Vagina (tissue), 2 donors: ENCODE measurements at regions not wholly inside any gene's neighbourhood (a gene's known extent, or its start where the extent isn't known, plus 50 kb on each side); places are given as distances from the start of the nearest gene placed in this dataset.

Experiments
- DNase-seq, 2 donors: peaks; one replicate each; pipeline ENCODE4 v3.0.0-alpha.2; 2017; ENCODE audit errors: extremely low spot score in 2 of 2
- H3K27ac ChIP-seq: fragments of 200-600 bp; sonication (generic); one replicate; pipeline ENCODE4 v1.5.1; 2019
- H3K27me3 ChIP-seq: fragments of 200-600 bp; sonication (generic); one replicate; pipeline ENCODE4 v1.5.1; 2019
- H3K36me3 ChIP-seq, 2 donors: fragments of 200-600 bp; sonication (generic); one replicate each; pipeline ENCODE4 v1.5.1; 2017 to 2019
- H3K4me1 ChIP-seq: fragments of 200-600 bp; sonication (generic); one replicate; pipeline ENCODE4 v1.5.1; 2019
- H3K4me3 ChIP-seq, 2 donors: fragments of 200-600 bp; sonication (generic); 1 replicate in 1 of 2; 2 replicates in 1 of 2; pipeline ENCODE4 v1.5.1; 2016 to 2019
- H3K9me3 ChIP-seq: fragments of 200-600 bp; sonication (generic); one replicate; pipeline ENCODE4 v1.5.1; 2019
- POLR2A ChIP-seq, 2 donors: fragments of 450-650 bp; IDR thresholded peaks; one replicate each; pipeline ENCODE4 v1.6.1; 2017; ENCODE audit warnings: antibody characterized with exemption in 2 of 2, mild to moderate bottlenecking in 2 of 2, moderate library complexity in 2 of 2
- POLR2AphosphoS5 ChIP-seq, 2 donors: sonication (generic); formaldehyde crosslinking; IDR thresholded peaks; one replicate each; pipeline ENCODE4 v1.9.0; 2017; ENCODE audit warnings: antibody characterized with exemption in 2 of 2, mild to moderate bottlenecking in 2 of 2, low read depth in 1 of 2; ENCODE audit not compliant: insufficient read depth in 1 of 2
- intact Hi-C: fragments of 100-400 bp; cut with DNase I; formaldehyde crosslinking; loops from one replicate; pipeline ENCODE4 v1.15.1; 2023
- TF ChIP-seq, protein P1 (sequence below), 3 experiments: fragments of 450-650 bp in 2 of 3; fragments of 200-600 bp in 1 of 3; sonication (generic) in 1 of 3; IDR thresholded peaks; one replicate each; pipeline ENCODE4 v1.5.1; 2017 to 2019; ENCODE audit warnings: antibody characterized with exemption in 3 of 3, mild to moderate bottlenecking in 2 of 3, moderate library complexity in 2 of 3

DNA sequence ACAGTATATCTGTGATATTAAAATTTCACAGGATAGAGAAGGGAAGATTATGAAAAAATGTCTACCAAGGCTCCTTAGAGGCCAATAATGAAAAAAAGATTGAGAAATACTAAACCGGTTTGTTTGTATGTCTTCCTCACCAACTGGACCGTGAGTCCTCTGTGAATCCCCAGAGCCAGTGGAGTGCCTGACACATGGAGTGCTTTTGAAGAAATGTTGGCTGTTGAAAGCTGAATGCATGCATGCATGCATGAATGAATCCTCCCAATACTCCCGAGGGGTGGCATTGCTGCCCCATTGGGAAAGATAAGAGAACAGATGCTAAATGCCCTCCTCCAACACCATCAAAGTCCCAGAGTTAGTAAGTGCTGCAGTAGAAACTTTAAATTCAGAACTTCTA lies 152.7 kb upstream of the SERP2 start:
- intact Hi-C loops, result loop anchor here (5.0 kb wide), 1 partner anchor 51 kb away; no protein-coding TSS in a partner anchor
- H3K4me3 ChIP-seq, result no peak overlapping the region
- TF ChIP-seq, protein P1, sequence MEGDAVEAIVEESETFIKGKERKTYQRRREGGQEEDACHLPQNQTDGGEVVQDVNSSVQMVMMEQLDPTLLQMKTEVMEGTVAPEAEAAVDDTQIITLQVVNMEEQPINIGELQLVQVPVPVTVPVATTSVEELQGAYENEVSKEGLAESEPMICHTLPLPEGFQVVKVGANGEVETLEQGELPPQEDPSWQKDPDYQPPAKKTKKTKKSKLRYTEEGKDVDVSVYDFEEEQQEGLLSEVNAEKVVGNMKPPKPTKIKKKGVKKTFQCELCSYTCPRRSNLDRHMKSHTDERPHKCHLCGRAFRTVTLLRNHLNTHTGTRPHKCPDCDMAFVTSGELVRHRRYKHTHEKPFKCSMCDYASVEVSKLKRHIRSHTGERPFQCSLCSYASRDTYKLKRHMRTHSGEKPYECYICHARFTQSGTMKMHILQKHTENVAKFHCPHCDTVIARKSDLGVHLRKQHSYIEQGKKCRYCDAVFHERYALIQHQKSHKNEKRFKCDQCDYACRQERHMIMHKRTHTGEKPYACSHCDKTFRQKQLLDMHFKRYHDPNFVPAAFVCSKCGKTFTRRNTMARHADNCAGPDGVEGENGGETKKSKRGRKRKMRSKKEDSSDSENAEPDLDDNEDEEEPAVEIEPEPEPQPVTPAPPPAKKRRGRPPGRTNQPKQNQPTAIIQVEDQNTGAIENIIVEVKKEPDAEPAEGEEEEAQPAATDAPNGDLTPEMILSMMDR (IDR thresholded peaks at IDR 0.05), result no peak
- TF ChIP-seq POLR2A (IDR thresholded peaks at IDR 0.05) (no peak), POLR2AphosphoS5 (IDR thresholded peaks at IDR 0.05; ENCODE audit: insufficient read depth in 1 of 2, low read depth in 1 of 2) (no peak)
- no peaks in the 10 kb centered on the region for H3K27me3 ChIP-seq
- no peaks in the 10 kb centered on the region for H3K9me3 ChIP-seq
- peak in 1 of 2 donors; percentile 87 for DNase-seq
- H3K27ac ChIP-seq, result peak overlapping the region; percentile 59
- H3K4me1 ChIP-seq, result peaks cover 51% of the 10 kb centered on the region
- no peaks in the 10 kb centered on the region for H3K36me3 ChIP-seq

- DNase-seq, result peak in 1 of 2 donors; percentile 85
- Histone ChIP-seq H3K27ac (peak overlapping the region; percentile 59), H3K36me3 (no peaks in the 10 kb centered on the region), H3K4me1 (peaks cover 51% of the 10 kb centered on the region), H3K4me3 (no peak overlapping the region), H3K9me3 (no peaks in the 10 kb centered on the region), H3K27me3 (no peaks in the 10 kb centered on the region)
- intact Hi-C loops, result loop anchor here (5.0 kb wide), 1 partner anchor 51 kb away; no protein-coding TSS in a partner anchor
- TF ChIP-seq POLR2AphosphoS5 (IDR thresholded peaks at IDR 0.05; ENCODE audit: insufficient read depth in 1 of 2, low read depth in 1 of 2) (peak; percentile 63 to 91), POLR2A (IDR thresholded peaks at IDR 0.05) (no peak)
- TF ChIP-seq, protein P1 (IDR thresholded peaks at IDR 0.05), result peak in 1 of 3 experiments; percentile 5
Measured at GRCh38 chr13:44221657-44222056, 152.0 kb upstream of the SERP2 start.

DNA sequence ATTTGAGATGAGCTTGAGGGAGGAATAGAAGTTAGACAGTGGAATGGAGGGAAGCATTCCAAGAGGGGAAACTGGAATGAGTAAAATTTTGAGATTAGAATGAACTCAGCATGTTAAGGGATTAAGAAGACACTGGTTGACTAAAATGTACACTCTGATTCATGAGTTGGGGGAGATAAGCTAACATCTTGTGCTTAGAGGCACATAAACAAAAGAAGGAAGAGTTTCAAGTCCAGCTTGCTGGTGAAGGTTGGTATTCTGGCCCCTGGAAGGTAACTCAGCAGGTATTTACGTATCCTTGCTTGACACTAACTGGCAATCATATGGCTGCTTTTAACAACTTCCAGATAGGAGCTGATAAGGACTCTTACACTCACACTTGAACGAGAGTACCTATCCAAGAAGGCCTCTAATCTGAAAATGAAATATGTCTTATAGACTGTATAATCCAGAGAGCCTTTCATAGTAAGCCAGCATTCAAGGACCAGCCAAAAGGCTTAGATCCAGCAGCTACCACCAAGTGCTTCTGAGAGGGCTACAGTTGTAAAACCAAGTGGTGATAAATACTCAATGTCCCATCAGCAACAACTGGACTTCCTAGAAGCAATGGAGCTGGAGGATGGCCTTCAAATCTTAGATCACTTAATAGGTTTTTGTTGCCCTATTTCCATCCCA lies 149.7 kb upstream of the SERP2 start:
- intact Hi-C loops, result loop anchor here (5.0 kb wide), 1 partner anchor 48 kb away; no protein-coding TSS in a partner anchor
- H3K27me3 ChIP-seq, result no peaks in the 10 kb centered on the region
- DNase-seq, result no peak
- H3K36me3 ChIP-seq, result no peaks in the 10 kb centered on the region
- no peak overlapping the region for H3K4me3 ChIP-seq
- peaks cover 48% of the 10 kb centered on the region for H3K4me1 ChIP-seq
- TF ChIP-seq POLR2A (IDR thresholded peaks at IDR 0.05) (no peak), POLR2AphosphoS5 (IDR thresholded peaks at IDR 0.05; ENCODE audit: insufficient read depth in 1 of 2, low read depth in 1 of 2) (no peak)
- TF ChIP-seq, protein P1 (IDR thresholded peaks at IDR 0.05), result no peak
- peak overlapping the region; percentile 45 for H3K27ac ChIP-seq
- no peaks in the 10 kb centered on the region for H3K9me3 ChIP-seq

GRCh38 chr13:44224450-44225149 lies 149.0 kb upstream of the SERP2 start:
- intact Hi-C loops, result loop anchor here (5.0 kb wide), 1 partner anchor 48 kb away; no protein-coding TSS in a partner anchor
- H3K4me3 ChIP-seq, result no peak overlapping the region
- H3K27me3 ChIP-seq, result no peaks in the 10 kb centered on the region
- H3K4me1 ChIP-seq, result peaks cover 41% of the 10 kb centered on the region
- H3K27ac ChIP-seq, result peak overlapping the region; percentile 78
- H3K36me3 ChIP-seq, result no peaks in the 10 kb centered on the region
- no peak for TF ChIP-seq POLR2A (IDR thresholded peaks at IDR 0.05)
- TF ChIP-seq POLR2AphosphoS5 (IDR thresholded peaks at IDR 0.05; ENCODE audit: insufficient read depth in 1 of 2, low read depth in 1 of 2), result peak in 1 of 2 donors; percentile 83
- H3K9me3 ChIP-seq, result no peaks in the 10 kb centered on the region
- DNase-seq, result no peak

DNA sequence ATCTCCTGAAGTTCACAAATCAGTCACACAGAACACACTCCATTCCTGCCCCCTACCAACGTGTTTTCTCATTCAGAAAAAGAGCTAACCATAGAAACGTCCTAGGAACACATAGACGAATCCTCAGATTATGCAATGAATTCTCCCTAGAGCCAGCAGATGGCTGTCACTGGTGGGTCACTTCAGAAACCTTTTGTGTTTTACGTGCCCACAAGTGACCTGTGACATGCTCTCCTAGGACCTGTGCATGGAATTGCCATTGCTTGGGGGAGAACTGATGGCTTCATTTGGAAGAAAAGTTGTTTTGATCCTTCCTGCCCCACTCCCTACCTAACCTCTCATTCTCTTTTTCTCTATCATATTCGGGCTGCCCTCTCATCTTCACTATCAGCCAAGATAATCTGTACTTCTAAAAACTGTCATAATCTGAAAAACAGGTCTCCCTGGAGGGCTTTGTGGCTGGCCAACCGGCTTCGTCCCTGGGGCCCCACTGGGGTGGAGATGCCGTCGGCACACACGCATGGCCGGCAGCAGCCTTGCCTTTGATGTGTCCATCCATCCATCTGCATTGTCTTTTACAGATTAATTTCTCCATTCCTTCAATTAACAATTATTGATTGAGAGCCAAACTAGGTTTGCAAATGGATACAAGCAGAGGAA lies 144.1 kb upstream of the SERP2 start:
- no peak overlapping the region for H3K27ac ChIP-seq
- TF ChIP-seq, protein P1 (IDR thresholded peaks at IDR 0.05), result no peak
- no peak for TF ChIP-seq POLR2A (IDR thresholded peaks at IDR 0.05)
- no peak for TF ChIP-seq POLR2AphosphoS5 (IDR thresholded peaks at IDR 0.05; ENCODE audit: insufficient read depth in 1 of 2, low read depth in 1 of 2)

More for the DNA sequence above, 144.1 kb upstream of the SERP2 start:
- no peaks in the 10 kb centered on the region for H3K27me3 ChIP-seq
- H3K36me3 ChIP-seq, result no peaks in the 10 kb centered on the region
- H3K9me3 ChIP-seq, result no peaks in the 10 kb centered on the region
- intact Hi-C loops, result loop anchor here (10.0 kb wide), 1 partner anchor 205 kb away; no protein-coding TSS in a partner anchor
- no peak overlapping the region for H3K4me3 ChIP-seq
- DNase-seq, result peak in 1 of 2 donors; percentile 70
- H3K4me1 ChIP-seq, result peaks cover 34% of the 10 kb centered on the region
